ENCODE measurements at regions not wholly inside any gene's neighbourhood (a gene's known extent, or its start where the extent isn't known, plus 50 kb on each side); places are given as distances from the start of the nearest gene placed in this dataset.
"Not testable (repeated sequence)": the region's sequence is repeated elsewhere in the genome, so short reads cannot be mapped to it uniquely, and the experiment has no call there.

DNA sequence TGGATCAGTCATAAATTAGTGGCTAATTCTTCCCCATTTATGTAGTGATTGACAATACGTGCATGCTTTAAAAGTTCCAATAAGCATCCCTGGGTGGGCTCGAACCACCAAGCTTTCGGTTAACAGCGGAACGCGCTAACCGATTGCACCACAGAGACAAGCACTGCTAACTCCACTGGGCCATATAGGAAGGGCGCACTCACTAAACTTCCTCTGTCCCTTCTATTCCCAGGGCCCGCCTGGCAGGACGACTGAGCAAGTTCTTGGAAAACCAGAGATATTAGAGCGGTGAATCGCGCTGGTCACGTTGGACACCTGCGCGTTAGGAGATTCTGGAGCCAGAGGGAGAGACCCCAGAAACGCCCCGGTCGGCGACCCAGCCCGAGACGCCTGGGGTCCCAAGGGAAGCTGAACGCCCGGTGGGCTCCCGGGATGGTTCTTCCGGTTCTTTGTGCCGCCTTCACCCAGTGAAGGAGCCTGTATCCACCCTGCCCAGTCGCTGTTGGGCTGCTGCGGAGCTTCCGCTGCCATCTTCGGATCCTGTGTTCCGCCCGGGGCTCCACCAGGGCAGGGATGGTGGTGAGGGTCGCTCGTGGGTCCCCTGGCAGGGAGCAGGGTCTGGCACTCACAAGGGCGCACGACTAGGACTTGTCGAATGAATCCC, 62.8 kb downstream of the PPIAL4A start:
- H3K27ac ChIP-seq (ENCODE audit: insufficient read depth, low read depth, low read length, poor library complexity, severe bottlenecking); H3K9me3 ChIP-seq (ENCODE audit: control insufficient read depth, low read length); H3K4me1 ChIP-seq (ENCODE audit: control insufficient read depth, insufficient read depth, low read length); H3K4me3 ChIP-seq (ENCODE audit: insufficient read depth, low read depth, low read length); H3K36me3 ChIP-seq (ENCODE audit: control insufficient read depth, insufficient read depth, low read length); H3K27me3 ChIP-seq (ENCODE audit: control insufficient read depth, insufficient read depth, low read length, poor library complexity, severe bottlenecking): not testable (repeated sequence)
- 94 to 98% methylated on average over 18 to 21 of the region's 38 CpGs for WGBS, 2 experiments

DNA sequence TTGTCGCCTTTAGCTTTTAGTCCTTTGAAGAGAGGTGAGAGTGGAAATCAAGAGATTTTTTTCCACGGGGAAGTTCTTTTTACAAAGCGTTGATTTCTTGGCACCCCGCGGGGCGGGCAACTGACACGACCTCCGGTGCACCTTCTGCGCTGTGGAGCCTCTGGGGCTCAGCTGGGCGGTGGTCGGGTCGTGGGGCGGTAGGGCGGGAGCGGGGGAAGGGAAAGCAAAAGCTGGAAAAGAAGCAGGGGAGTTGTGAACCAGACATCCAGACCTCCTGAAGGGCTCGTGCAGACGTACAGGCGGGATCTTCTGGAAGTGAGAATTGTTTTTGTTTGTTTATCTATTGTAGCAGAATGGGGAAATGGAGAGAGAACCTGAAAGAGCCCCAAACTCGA, 63.3 kb downstream of the PPIAL4A start:
- H3K9me3 ChIP-seq (ENCODE audit: control insufficient read depth, low read length); H3K27me3 ChIP-seq (ENCODE audit: control insufficient read depth, insufficient read depth, low read length, poor library complexity, severe bottlenecking); H3K36me3 ChIP-seq (ENCODE audit: control insufficient read depth, insufficient read depth, low read length); H3K27ac ChIP-seq (ENCODE audit: insufficient read depth, low read depth, low read length, poor library complexity, severe bottlenecking); H3K4me3 ChIP-seq (ENCODE audit: insufficient read depth, low read depth, low read length); H3K4me1 ChIP-seq (ENCODE audit: control insufficient read depth, insufficient read depth, low read length): not testable (repeated sequence)
- 95 to 97% methylated on average over 14 to 15 of the region's 19 CpGs for WGBS, 2 experiments

DNA sequence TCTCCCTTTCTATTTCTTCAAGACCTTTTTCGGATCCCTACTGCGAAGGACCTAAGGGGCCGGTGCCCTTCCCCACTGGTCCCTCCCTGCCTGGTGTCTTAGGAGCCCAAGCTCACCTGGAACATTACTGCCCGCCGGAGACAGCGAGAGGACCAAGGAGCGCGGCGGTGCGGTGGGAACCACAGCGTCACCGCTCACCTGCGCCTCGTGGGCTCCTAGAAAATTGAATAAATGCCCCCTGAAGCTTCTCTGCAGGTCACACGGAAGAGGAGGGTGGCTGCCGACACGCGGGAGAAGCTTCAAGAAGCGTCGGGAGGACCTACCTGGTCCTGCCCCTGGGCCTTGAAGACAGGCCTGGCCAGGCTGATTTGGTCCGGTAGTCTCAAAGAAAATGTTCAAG, 65.2 kb downstream of the PPIAL4A start:
- Histone ChIP-seq H3K9me3 (ENCODE audit: control insufficient read depth, low read length) (no peaks in the 10 kb centered on the region), H3K4me3 (ENCODE audit: insufficient read depth, low read depth, low read length) (no peak overlapping the region), H3K27ac (ENCODE audit: insufficient read depth, low read depth, low read length, poor library complexity, severe bottlenecking) (no peak overlapping the region), H3K4me1 (ENCODE audit: control insufficient read depth, insufficient read depth, low read length) (peaks cover 3% of the 10 kb centered on the region), H3K27me3 (ENCODE audit: control insufficient read depth, insufficient read depth, low read length, poor library complexity, severe bottlenecking) (no peaks in the 10 kb centered on the region), H3K36me3 (ENCODE audit: control insufficient read depth, insufficient read depth, low read length) (no peaks in the 10 kb centered on the region)
- WGBS, 2 experiments, result 94 to 97% methylated on average over 21 of the region's 21 CpGs

DNA sequence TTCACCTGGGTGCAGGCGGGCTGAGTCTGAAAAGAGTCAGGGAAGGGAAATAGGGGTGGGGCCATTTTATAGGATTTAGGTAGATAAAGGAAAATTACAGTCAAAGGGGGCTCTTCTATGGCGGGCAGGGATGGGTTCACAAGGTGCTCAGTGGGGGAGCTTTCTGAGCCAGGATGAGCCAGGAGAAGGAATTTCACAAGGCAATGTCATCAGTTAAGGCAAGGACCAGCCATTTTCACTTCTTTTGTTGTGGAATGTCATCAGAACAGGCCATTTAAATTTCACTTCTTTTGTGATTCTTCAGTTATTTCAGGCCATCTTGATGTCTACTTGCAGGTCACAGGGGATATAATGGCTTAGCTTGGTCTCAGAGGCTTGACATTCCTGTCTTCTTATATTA, 66.4 kb downstream of the PPIAL4A start:
- not testable (repeated sequence) for H3K27ac ChIP-seq (ENCODE audit: insufficient read depth, low read depth, low read length, poor library complexity, severe bottlenecking); H3K4me3 ChIP-seq (ENCODE audit: insufficient read depth, low read depth, low read length); H3K36me3 ChIP-seq (ENCODE audit: control insufficient read depth, insufficient read depth, low read length); H3K9me3 ChIP-seq (ENCODE audit: control insufficient read depth, low read length); H3K27me3 ChIP-seq (ENCODE audit: control insufficient read depth, insufficient read depth, low read length, poor library complexity, severe bottlenecking); H3K4me1 ChIP-seq (ENCODE audit: control insufficient read depth, insufficient read depth, low read length)
- 23 to 27% methylated on average over 2 of the region's 2 CpGs for WGBS, 2 experiments

DNA sequence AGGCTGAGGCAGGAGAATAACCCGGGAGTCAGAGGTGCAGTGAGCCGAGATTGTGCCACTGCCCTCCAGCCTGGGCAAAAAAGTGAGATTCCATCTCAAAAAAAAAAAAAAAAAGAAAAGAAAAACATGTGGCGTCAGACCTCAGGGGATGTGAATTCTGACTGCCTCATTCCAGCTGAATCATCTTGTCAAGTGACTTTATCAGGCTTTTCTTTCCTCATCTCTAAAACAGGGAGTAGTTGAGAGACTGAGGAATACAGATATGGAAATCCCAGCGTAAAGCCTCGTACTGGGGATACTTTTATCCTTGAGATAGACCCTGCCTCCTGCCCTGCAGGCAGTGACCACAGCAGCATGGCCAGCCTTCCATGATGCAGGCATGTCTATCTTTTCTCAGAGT, 76.4 kb downstream of the PPIAL4A start:
- not testable (repeated sequence) for H3K9me3 ChIP-seq (ENCODE audit: control insufficient read depth, low read length); H3K27ac ChIP-seq (ENCODE audit: insufficient read depth, low read depth, low read length, poor library complexity, severe bottlenecking); H3K4me1 ChIP-seq (ENCODE audit: control insufficient read depth, insufficient read depth, low read length); H3K36me3 ChIP-seq (ENCODE audit: control insufficient read depth, insufficient read depth, low read length); H3K4me3 ChIP-seq (ENCODE audit: insufficient read depth, low read depth, low read length); H3K27me3 ChIP-seq (ENCODE audit: control insufficient read depth, insufficient read depth, low read length, poor library complexity, severe bottlenecking)
- 95 to 100% methylated on average over 3 to 5 of the region's 5 CpGs for WGBS, 2 experiments

DNA sequence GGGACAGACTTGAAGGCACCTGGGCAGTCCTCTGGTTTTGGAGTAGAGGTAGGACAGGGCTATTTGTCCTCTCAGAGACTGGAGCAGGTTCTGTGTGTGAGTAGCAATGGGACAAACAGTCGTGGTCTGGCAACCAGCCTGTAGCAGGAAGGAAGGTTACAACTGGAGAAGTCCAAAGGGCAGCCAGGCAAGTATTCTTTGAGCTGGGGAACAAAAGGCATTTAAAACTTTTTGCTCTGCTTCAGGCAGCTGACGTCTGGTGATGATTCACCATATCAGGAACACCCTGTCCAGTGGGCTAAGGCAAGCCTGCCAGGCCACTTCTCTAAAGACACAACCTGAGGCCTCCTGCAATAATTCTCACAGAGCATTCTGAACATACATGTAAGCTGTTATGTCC, 83.3 kb downstream of the PPIAL4A start:
- not testable (repeated sequence) for H3K4me3 ChIP-seq (ENCODE audit: insufficient read depth, low read depth, low read length); H3K9me3 ChIP-seq (ENCODE audit: control insufficient read depth, low read length); H3K27ac ChIP-seq (ENCODE audit: insufficient read depth, low read depth, low read length, poor library complexity, severe bottlenecking); H3K4me1 ChIP-seq (ENCODE audit: control insufficient read depth, insufficient read depth, low read length); H3K36me3 ChIP-seq (ENCODE audit: control insufficient read depth, insufficient read depth, low read length); H3K27me3 ChIP-seq (ENCODE audit: control insufficient read depth, insufficient read depth, low read length, poor library complexity, severe bottlenecking)
- 85 to 87% methylated on average over 1 of the region's 2 CpGs for WGBS, 2 experiments

DNA sequence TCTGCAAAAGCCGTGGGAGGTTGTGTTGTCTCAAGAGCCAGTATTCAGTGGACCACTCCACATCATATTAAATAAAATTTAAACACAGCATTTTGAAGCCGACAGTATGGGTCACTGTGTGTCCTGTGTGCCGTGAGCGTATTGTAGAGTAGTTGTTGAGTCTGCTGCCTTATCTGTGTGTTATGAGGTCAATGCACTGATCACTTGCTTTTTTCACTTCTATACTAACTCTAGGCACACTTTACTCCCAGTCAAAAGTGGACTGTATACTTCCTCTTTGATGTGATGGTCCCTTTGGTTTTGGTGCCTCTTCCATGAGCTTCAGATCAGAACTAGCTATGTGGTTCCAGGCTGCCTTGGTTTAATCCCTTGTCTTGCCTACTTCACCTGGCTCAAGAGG, 84.3 kb downstream of the PPIAL4A start:
- not testable (repeated sequence) for H3K27ac ChIP-seq (ENCODE audit: insufficient read depth, low read depth, low read length, poor library complexity, severe bottlenecking); H3K4me1 ChIP-seq (ENCODE audit: control insufficient read depth, insufficient read depth, low read length); H3K9me3 ChIP-seq (ENCODE audit: control insufficient read depth, low read length); H3K4me3 ChIP-seq (ENCODE audit: insufficient read depth, low read depth, low read length); H3K27me3 ChIP-seq (ENCODE audit: control insufficient read depth, insufficient read depth, low read length, poor library complexity, severe bottlenecking); H3K36me3 ChIP-seq (ENCODE audit: control insufficient read depth, insufficient read depth, low read length)
- WGBS, 2 experiments, result 100% methylated on average over 4 of the region's 4 CpGs; no CpG with 5 or more reads in 1 of the 2 experiments

DNA sequence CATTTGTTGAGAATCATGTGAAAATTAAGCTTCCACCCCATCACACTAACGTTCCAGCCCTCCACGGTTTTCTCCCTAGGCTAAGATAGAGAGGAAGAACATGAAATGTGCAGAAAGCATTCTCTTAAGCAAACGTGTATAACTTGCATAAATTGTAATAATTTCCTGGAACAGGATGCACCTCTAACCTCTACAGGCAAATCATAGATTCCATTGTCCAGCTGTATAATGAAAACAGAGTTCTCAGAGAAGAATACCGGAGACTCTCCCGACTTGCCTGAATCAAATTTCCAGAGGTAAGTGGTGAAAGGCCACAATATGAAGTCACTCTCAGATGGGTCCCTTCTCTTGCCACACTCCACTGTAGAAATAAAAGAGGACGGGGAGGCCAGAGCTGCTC, 87.7 kb downstream of the PPIAL4A start:
- H3K27ac ChIP-seq (ENCODE audit: insufficient read depth, low read depth, low read length, poor library complexity, severe bottlenecking); H3K27me3 ChIP-seq (ENCODE audit: control insufficient read depth, insufficient read depth, low read length, poor library complexity, severe bottlenecking): not testable (repeated sequence)
- WGBS, 2 experiments, result 94 to 97% methylated on average over 4 of the region's 6 CpGs

DNA sequence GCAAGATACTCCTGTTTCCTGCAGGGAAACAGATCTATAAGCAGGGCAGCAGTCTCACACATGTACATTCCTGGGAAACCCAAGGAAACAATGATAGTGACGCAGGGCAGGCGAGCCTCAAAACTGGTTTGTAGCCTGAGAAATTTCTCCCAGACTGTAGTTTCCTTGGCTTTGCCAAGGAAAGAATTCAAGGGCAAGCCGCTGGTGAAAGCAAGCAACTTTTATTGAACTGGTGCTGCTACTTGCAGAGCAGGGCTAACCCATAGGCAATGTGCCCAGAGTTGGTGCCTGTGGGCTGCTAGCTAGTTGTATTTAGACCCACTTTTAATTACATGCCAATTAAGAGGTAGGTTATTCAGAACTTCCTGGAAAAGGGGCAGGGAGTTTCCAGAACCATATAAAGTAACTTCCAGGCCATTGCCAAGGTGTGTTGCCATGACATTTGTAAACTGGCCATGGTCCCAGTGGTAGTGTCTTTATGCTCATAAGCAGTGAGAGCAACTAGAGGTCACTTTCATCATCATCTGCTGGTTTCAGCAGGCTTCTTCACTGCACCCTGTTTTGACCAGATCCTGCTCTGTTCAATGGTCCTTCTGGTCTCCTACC, 92.0 kb downstream of the PPIAL4A start:
- not testable (repeated sequence) for H3K27me3 ChIP-seq (ENCODE audit: control insufficient read depth, insufficient read depth, low read length, poor library complexity, severe bottlenecking); H3K4me3 ChIP-seq (ENCODE audit: insufficient read depth, low read depth, low read length); H3K27ac ChIP-seq (ENCODE audit: insufficient read depth, low read depth, low read length, poor library complexity, severe bottlenecking); H3K4me1 ChIP-seq (ENCODE audit: control insufficient read depth, insufficient read depth, low read length); H3K9me3 ChIP-seq (ENCODE audit: control insufficient read depth, low read length); H3K36me3 ChIP-seq (ENCODE audit: control insufficient read depth, insufficient read depth, low read length)
- WGBS, 2 experiments, result 90 to 96% methylated on average over 3 of the region's 3 CpGs

More for the DNA sequence above, 87.7 kb downstream of the PPIAL4A start:
- H3K4me1 ChIP-seq (ENCODE audit: control insufficient read depth, insufficient read depth, low read length); H3K36me3 ChIP-seq (ENCODE audit: control insufficient read depth, insufficient read depth, low read length); H3K9me3 ChIP-seq (ENCODE audit: control insufficient read depth, low read length); H3K4me3 ChIP-seq (ENCODE audit: insufficient read depth, low read depth, low read length): not testable (repeated sequence)

DNA sequence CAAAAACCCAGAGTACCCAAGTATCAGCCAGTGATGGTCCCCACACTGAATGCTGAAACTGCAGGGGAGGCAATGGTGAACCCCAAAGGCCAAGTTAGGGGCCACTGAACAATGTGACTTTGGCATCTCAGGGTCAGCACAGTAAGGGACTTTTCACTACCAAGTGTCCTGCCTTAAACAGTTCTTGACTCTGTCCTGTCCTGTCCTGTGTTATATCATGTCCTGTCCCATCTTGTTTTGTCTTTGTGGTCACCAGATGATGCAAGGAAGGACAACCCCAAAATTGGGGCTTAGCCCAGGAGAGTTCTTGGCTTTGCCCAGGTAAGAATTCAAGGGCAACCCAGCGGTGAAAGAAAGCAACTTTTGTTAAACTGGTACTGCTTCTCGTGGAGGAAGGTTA, 105.0 kb downstream of the PPIAL4A start:
- H3K9me3 ChIP-seq (ENCODE audit: control insufficient read depth, low read length); H3K4me3 ChIP-seq (ENCODE audit: insufficient read depth, low read depth, low read length); H3K4me1 ChIP-seq (ENCODE audit: control insufficient read depth, insufficient read depth, low read length); H3K27ac ChIP-seq (ENCODE audit: insufficient read depth, low read depth, low read length, poor library complexity, severe bottlenecking); H3K27me3 ChIP-seq (ENCODE audit: control insufficient read depth, insufficient read depth, low read length, poor library complexity, severe bottlenecking); H3K36me3 ChIP-seq (ENCODE audit: control insufficient read depth, insufficient read depth, low read length): not testable (repeated sequence)
- WGBS, 2 experiments, result no CpG with 5 or more reads among the region's 2 CpGs

DNA sequence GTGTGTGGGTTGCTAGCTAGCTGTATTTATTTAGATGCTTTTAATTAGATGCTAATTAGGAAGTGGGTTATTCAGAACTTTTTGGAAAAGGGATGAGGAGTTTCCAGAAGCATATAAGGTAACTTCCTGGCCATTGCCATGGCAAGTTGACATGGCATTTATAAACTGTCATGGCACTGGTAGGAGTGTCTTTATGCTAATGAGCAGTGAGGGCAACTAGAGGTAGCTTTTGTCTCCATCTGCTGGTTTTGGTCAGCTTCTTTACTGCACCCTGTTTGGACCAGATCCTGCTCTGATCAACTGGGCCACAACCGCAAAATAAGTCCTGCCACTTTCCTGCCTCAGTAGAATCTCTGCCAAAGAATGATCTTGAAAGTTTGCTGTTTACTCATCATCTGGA, 105.5 kb downstream of the PPIAL4A start:
- no CpG with 5 or more reads among the region's 1 CpG for WGBS, 2 experiments
- not testable (repeated sequence) for H3K27ac ChIP-seq (ENCODE audit: insufficient read depth, low read depth, low read length, poor library complexity, severe bottlenecking); H3K4me1 ChIP-seq (ENCODE audit: control insufficient read depth, insufficient read depth, low read length); H3K27me3 ChIP-seq (ENCODE audit: control insufficient read depth, insufficient read depth, low read length, poor library complexity, severe bottlenecking); H3K9me3 ChIP-seq (ENCODE audit: control insufficient read depth, low read length); H3K4me3 ChIP-seq (ENCODE audit: insufficient read depth, low read depth, low read length); H3K36me3 ChIP-seq (ENCODE audit: control insufficient read depth, insufficient read depth, low read length)

All from ectodermal cell (in vitro differentiated cells).